Medulla oblongata (tissue), 1 donor: ENCODE measurements at regions not wholly inside any gene's neighbourhood (a gene's known extent, or its start where the extent isn't known, plus 50 kb on each side); places are given as distances from the start of the nearest gene placed in this dataset.

Experiments used
- DNase-seq: peaks from one replicate; pipeline ENCODE4 v3.0.0-alpha.2; 2015; ENCODE audit errors: extremely low spot score

- no peak for DNase-seq
Observed at GRCh38 chr5:60195083-60195482, 301.6 kb upstream of the PDE4D start.

- DNase-seq, result no peak
Observed at GRCh38 chr5:60185231-60186099, 291.9 kb upstream of the PDE4D start.

- DNase-seq, result no peak
Observed at GRCh38 chr5:60184606-60185005, 291.1 kb upstream of the PDE4D start.

GRCh38 chr5:60183881-60184280 is 290.4 kb upstream of the PDE4D start:
- no peak for DNase-seq

GRCh38 chr5:60178101-60178500 is 284.6 kb upstream of the PDE4D start:
- DNase-seq, result no peak

GRCh38 chr5:60177596-60177995 is 284.1 kb upstream of the PDE4D start:
- DNase-seq, result no peak

GRCh38 chr5:60173667-60174066 is 280.1 kb upstream of the PDE4D start:
- DNase-seq, result no peak

GRCh38 chr5:60163762-60164161 is 270.2 kb upstream of the PDE4D start:
- DNase-seq, result no peak

- DNase-seq, result no peak
Observed at GRCh38 chr5:60162441-60162840, 268.9 kb upstream of the PDE4D start.

GRCh38 chr5:60161340-60161934 is 267.9 kb upstream of the PDE4D start:
- DNase-seq, result peak; percentile 10

GRCh38 chr5:60149081-60149480 is 255.6 kb upstream of the PDE4D start:
- DNase-seq, result no peak

GRCh38 chr5:60148366-60148765 is 254.8 kb upstream of the PDE4D start:
- DNase-seq, result no peak

- no peak for DNase-seq
Observed at GRCh38 chr5:60147791-60148190, 254.3 kb upstream of the PDE4D start.

- no peak for DNase-seq
Observed at GRCh38 chr5:60143942-60144549, 250.5 kb upstream of the PDE4D start.

GRCh38 chr5:60141119-60141518 is 247.6 kb upstream of the PDE4D start:
- DNase-seq, result no peak

GRCh38 chr5:60136841-60137240 is 243.3 kb upstream of the PDE4D start:
- no peak for DNase-seq

GRCh38 chr5:60131504-60131903 is 238.0 kb upstream of the PDE4D start:
- no peak for DNase-seq

- DNase-seq, result no peak
Observed at GRCh38 chr5:60125636-60126035, 232.1 kb upstream of the PDE4D start.

- DNase-seq, result no peak
Observed at GRCh38 chr5:60102961-60103693, 209.6 kb upstream of the PDE4D start.

- no peak for DNase-seq
Observed at GRCh38 chr5:60101573-60101972, 208.0 kb upstream of the PDE4D start.

- no peak for DNase-seq
Observed at GRCh38 chr5:60092671-60093422, 199.3 kb upstream of the PDE4D start.

- no peak for DNase-seq
Observed at GRCh38 chr5:60086583-60086982, 193.1 kb upstream of the PDE4D start.
